ENCODE measurements at regions not wholly inside any gene's neighbourhood (a gene's known extent, or its start where the extent isn't known, plus 50 kb on each side); places are given as distances from the start of the nearest gene placed in this dataset.

DNA sequence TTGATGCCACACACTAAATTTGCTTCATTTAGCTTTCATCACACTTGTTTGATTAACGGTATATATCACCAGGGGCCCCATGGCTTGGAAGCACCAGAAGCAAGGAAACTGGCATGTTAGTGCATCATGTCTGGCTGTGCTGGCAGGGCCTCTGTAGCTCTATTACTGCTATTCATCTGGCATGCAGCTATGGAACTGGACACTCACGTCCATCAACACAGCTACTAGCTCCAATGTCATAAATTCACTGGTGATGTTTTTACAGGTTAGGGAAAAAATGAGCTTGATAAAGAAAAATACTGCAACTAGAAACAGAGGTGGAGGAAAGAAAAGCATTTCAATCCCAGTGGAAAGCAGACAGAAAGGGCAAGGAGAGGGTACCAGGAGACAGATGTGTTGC, 343.2 kb downstream of the DEPDC1B start:
- TF ChIP-seq, protein P1, sequence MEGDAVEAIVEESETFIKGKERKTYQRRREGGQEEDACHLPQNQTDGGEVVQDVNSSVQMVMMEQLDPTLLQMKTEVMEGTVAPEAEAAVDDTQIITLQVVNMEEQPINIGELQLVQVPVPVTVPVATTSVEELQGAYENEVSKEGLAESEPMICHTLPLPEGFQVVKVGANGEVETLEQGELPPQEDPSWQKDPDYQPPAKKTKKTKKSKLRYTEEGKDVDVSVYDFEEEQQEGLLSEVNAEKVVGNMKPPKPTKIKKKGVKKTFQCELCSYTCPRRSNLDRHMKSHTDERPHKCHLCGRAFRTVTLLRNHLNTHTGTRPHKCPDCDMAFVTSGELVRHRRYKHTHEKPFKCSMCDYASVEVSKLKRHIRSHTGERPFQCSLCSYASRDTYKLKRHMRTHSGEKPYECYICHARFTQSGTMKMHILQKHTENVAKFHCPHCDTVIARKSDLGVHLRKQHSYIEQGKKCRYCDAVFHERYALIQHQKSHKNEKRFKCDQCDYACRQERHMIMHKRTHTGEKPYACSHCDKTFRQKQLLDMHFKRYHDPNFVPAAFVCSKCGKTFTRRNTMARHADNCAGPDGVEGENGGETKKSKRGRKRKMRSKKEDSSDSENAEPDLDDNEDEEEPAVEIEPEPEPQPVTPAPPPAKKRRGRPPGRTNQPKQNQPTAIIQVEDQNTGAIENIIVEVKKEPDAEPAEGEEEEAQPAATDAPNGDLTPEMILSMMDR (IDR thresholded peaks at IDR 0.05) = no peak
- no peak for TF ChIP-seq ZFX (IDR thresholded peaks at IDR 0.05; ENCODE audit: borderline replicate concordance)
